B cell (primary cell): ENCODE measurements at regions not wholly inside any gene's neighbourhood (a gene's known extent, or its start where the extent isn't known, plus 50 kb on each side); places are given as distances from the start of the nearest gene placed in this dataset.

Experiments
- ATAC-seq: fragments of 200-7000 bp; cut with Tn5 transposase; one replicate; pipeline ENCODE4 v1.10.0; 2021; ENCODE audit warnings: low read depth, mild to moderate bottlenecking, moderate number of reproducible peaks, moderate library complexity
- CTCF ChIA-PET: fragments of 350-600 bp; sonication (Branson Sonifier 250); formaldehyde crosslinking; loops from one replicate; lab custom pipeline; 2021; ENCODE audit warnings: antibody characterized with exemption, inconsistent platforms; lab: Charles Lee
- POLR2A ChIA-PET: fragments of 350-600 bp; sonication (Branson Sonifier 250); formaldehyde crosslinking; loops from one replicate; lab custom pipeline; 2021; ENCODE audit warnings: antibody characterized with exemption; lab: Charles Lee
- DNase-seq: peaks from one replicate; pipeline ENCODE4 v3.0.0; 2013
- H2AFZ ChIP-seq: 2 replicates; pipeline ENCODE4 v1.6.1; 2012; ENCODE audit warnings: mild to moderate bottlenecking, low read depth, low read length; ENCODE audit not compliant: insufficient read depth, poor library complexity, severe bottlenecking
- H3K27ac ChIP-seq, 2 donors: 1 replicate in 1 of 2; 2 replicates in 1 of 2; pipeline ENCODE4 v1.5.1; 2012 to 2013; ENCODE audit warnings: low read length in 2 of 2, mild to moderate bottlenecking in 2 of 2, moderate library complexity in 1 of 2
- H3K27me3 ChIP-seq, 4 experiments: fragments of 200-600 bp in 1 of 4; sonication (generic) in 1 of 4; replicated peaks in 1 of 4; 1 replicate in 2 of 4; 2 replicates in 2 of 4; pipeline versions ENCODE4 v1.6.1 to v1.7.0; 2013 to 2016; ENCODE audit warnings: low read length in 3 of 4, mild to moderate bottlenecking in 2 of 4, mixed read lengths in 1 of 4, moderate library complexity in 1 of 4; ENCODE audit not compliant: insufficient read depth in 4 of 4, control insufficient read depth in 3 of 4; ENCODE audit errors: control extremely low read depth in 1 of 4
- H3K36me3 ChIP-seq, 2 experiments: replicated peaks in 1 of 2; 1 replicate in 1 of 2; 2 replicates in 1 of 2; pipeline versions ENCODE4 v1.6.1 to v1.7.1; 2013; ENCODE audit warnings: low read length in 1 of 2; ENCODE audit not compliant: insufficient read depth in 2 of 2, control insufficient read depth in 1 of 2; ENCODE audit errors: control extremely low read depth in 1 of 2, extremely low read depth in 1 of 2
- H3K4me1 ChIP-seq, 2 donors: fragments of 200-600 bp in 1 of 2; sonication (generic) in 1 of 2; 1 replicate in 1 of 2; 2 replicates in 1 of 2; pipeline versions ENCODE4 v1.5.1 to v1.6.1; 2013 to 2017; ENCODE audit warnings: low read length in 2 of 2; ENCODE audit not compliant: control insufficient read depth in 2 of 2, insufficient read depth in 2 of 2
- H3K4me2 ChIP-seq: replicated peaks from 2 replicates; pipeline ENCODE3; 2012; ENCODE audit warnings: mild to moderate bottlenecking, low read depth, low read length; ENCODE audit not compliant: poor library complexity, severe bottlenecking
- H3K4me3 ChIP-seq, 5 experiments: fragments of 200-600 bp in 1 of 5; sonication (generic) in 1 of 5; 1 replicate in 3 of 5; 2 replicates in 2 of 5; pipeline versions ENCODE4 v1.5.1 to v1.7.0; 2011 to 2016; ENCODE audit warnings: low read length in 4 of 5, mild to moderate bottlenecking in 4 of 5, low read depth in 2 of 5, control low read depth in 1 of 5, moderate library complexity in 1 of 5; ENCODE audit not compliant: insufficient read depth in 1 of 5; ENCODE audit errors: control extremely low read depth in 1 of 5, extremely low read depth in 1 of 5
- H3K79me2 ChIP-seq: fragments of 200-600 bp; sonication (generic); one replicate; pipeline ENCODE4 v1.6.0; 2016; ENCODE audit warnings: low read length; ENCODE audit not compliant: control insufficient read depth, insufficient read depth
- H3K9ac ChIP-seq: fragments of 200-600 bp; sonication (generic); 2 replicates; pipeline ENCODE4 v1.6.1; 2017; ENCODE audit warnings: mild to moderate bottlenecking, low read length, moderate library complexity
- H3K9me3 ChIP-seq, 3 donors: one replicate each; pipeline versions ENCODE4 v1.6.1 to v1.7.1; 2013; ENCODE audit warnings: low read length in 2 of 3; ENCODE audit not compliant: control insufficient read depth in 2 of 3, insufficient read depth in 1 of 3; ENCODE audit errors: control extremely low read depth in 1 of 3
- H4K20me1 ChIP-seq: 2 replicates; pipeline ENCODE4 v1.6.0; 2012; ENCODE audit warnings: mild to moderate bottlenecking, low read length; ENCODE audit not compliant: insufficient read depth, control insufficient read depth, poor library complexity, severe bottlenecking
- H3K27ac Mint-ChIP-seq: one replicate; pipeline ENCODE4 v1.8.0; 2021; ENCODE audit warnings: mixed read lengths
- H3K27me3 Mint-ChIP-seq: one replicate; pipeline ENCODE4 v1.8.0; 2021; ENCODE audit warnings: mixed read lengths
- H3K4me1 Mint-ChIP-seq: one replicate; pipeline ENCODE4 v1.8.0; 2021; ENCODE audit warnings: mixed read lengths
- H3K4me3 Mint-ChIP-seq: one replicate; pipeline ENCODE4 v1.8.0; 2021; ENCODE audit warnings: mixed read lengths
- H3K9me3 Mint-ChIP-seq: one replicate; pipeline ENCODE4 v1.8.0; 2022; ENCODE audit warnings: mixed read lengths; ENCODE audit not compliant: insufficient read depth
- EZH2 ChIP-seq: IDR thresholded peaks from 2 replicates; pipeline ENCODE4 v1.6.1; 2012; ENCODE audit warnings: borderline replicate concordance, low read depth, mild to moderate bottlenecking, moderate library complexity, low read length; ENCODE audit not compliant: insufficient read depth, poor library complexity, severe bottlenecking
- WGBS: methylation state at CpG from one replicate; pipeline ENCODE4 v1.1.5; 2013; ENCODE audit warnings: missing lambda C conversion rate; ENCODE audit not compliant: insufficient coverage; 5-methylcytosine and 5-hydroxymethylcytosine counted together
- intact Hi-C: fragments of 100-400 bp; cut with micrococcal nuclease; formaldehyde crosslinking; loops from one replicate; pipeline ENCODE4 v1.10.0; 2022
- TF ChIP-seq, protein P1 (sequence below): fragments of 200-600 bp; IDR thresholded peaks from one replicate; pipeline ENCODE4 v1.8.0; 2022; ENCODE audit warnings: antibody characterized with exemption, mild to moderate bottlenecking

DNA sequence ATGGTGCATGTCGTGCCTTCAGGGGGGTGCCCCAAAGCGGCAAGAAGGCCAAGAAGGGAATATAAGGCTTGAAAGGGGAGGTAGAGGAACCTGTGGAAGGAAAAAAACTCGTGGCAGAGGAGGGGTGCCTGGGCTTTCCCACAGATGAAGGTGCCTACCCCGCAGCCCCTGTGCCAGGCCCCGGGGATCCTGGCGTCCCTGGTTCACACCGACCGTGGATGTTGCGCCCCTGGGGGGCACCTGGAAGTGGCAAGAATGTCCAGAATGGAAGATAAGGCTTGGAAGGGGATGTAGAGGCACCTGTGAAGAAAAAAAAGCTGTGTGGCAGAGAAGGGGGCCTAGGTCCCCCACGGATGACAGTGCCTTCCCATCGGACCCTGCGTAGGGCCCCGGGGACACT is 282.2 kb downstream of the ALG10 start:
- peaks cover 0 to 100% (median 0%) of the 10 kb centered on the region in 3 donors for H3K9me3 ChIP-seq
- DNase-seq (no peak), ATAC-seq (no peak)
- H3K4me1 ChIP-seq, result no peaks in the 10 kb centered on the region
- H3K27me3 Mint-ChIP-seq, result no peaks in the 10 kb centered on the region
- peaks cover 10% of the 10 kb centered on the region for H3K9me3 Mint-ChIP-seq
- no peak overlapping the region for H3K27ac Mint-ChIP-seq
- 87% methylated on average over 13 of the region's 13 CpGs for WGBS
- H3K4me1 Mint-ChIP-seq, result no peaks in the 10 kb centered on the region
- ChIA-PET POLR2A (no interaction called here), CTCF (no interaction called here)
- no peak overlapping the region for H3K4me2 ChIP-seq
- no peak for TF ChIP-seq EZH2
- TF ChIP-seq, protein P1, sequence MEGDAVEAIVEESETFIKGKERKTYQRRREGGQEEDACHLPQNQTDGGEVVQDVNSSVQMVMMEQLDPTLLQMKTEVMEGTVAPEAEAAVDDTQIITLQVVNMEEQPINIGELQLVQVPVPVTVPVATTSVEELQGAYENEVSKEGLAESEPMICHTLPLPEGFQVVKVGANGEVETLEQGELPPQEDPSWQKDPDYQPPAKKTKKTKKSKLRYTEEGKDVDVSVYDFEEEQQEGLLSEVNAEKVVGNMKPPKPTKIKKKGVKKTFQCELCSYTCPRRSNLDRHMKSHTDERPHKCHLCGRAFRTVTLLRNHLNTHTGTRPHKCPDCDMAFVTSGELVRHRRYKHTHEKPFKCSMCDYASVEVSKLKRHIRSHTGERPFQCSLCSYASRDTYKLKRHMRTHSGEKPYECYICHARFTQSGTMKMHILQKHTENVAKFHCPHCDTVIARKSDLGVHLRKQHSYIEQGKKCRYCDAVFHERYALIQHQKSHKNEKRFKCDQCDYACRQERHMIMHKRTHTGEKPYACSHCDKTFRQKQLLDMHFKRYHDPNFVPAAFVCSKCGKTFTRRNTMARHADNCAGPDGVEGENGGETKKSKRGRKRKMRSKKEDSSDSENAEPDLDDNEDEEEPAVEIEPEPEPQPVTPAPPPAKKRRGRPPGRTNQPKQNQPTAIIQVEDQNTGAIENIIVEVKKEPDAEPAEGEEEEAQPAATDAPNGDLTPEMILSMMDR, result no peak
- H3K4me3 ChIP-seq, result no peak overlapping the region
- intact Hi-C loops, result no loop called here
- H4K20me1 ChIP-seq, result no peaks in the 10 kb centered on the region
- H3K27me3 ChIP-seq, result no peaks in the 10 kb centered on the region
- no peak overlapping the region for H3K27ac ChIP-seq
- no peak overlapping the region for H3K9ac ChIP-seq
- H3K4me3 Mint-ChIP-seq, result no peak overlapping the region
- no peaks in the 10 kb centered on the region for H3K36me3 ChIP-seq
- H2AFZ ChIP-seq, result no peak overlapping the region
- H3K79me2 ChIP-seq, result no peaks in the 10 kb centered on the region

- H3K27me3 Mint-ChIP-seq, result no peaks in the 10 kb centered on the region
- no peak for ATAC-seq
- H3K4me2 ChIP-seq, result no peak overlapping the region
- H3K4me3 ChIP-seq, result no peak overlapping the region
- POLR2A ChIA-PET, result no interaction called here
- H3K27me3 ChIP-seq, result no peaks in the 10 kb centered on the region
- DNase-seq, result no peak
- H3K36me3 ChIP-seq, result no peaks in the 10 kb centered on the region
- no peak overlapping the region for H3K27ac Mint-ChIP-seq
- CTCF ChIA-PET, result no interaction called here
- no peaks in the 10 kb centered on the region for H3K4me1 Mint-ChIP-seq
- WGBS, result 90% methylated on average over 21 of the region's 21 CpGs
- peaks cover 10% of the 10 kb centered on the region for H3K9me3 Mint-ChIP-seq
- H2AFZ ChIP-seq, result no peak overlapping the region
- H3K9me3 ChIP-seq, result peaks cover 0 to 98% (median 0%) of the 10 kb centered on the region in 3 donors
- H3K79me2 ChIP-seq, result no peaks in the 10 kb centered on the region
- no peak overlapping the region for H3K4me3 Mint-ChIP-seq
- H3K4me1 ChIP-seq, result no peaks in the 10 kb centered on the region
- no peak overlapping the region for H3K9ac ChIP-seq
- no peak overlapping the region for H3K27ac ChIP-seq
- no peaks in the 10 kb centered on the region for H4K20me1 ChIP-seq
- TF ChIP-seq, protein P1, result no peak
- no peak for TF ChIP-seq EZH2
- intact Hi-C loops, result no loop called here
These were observed 282.9 kb downstream of the ALG10 start for GRCh38 chr12:34305176-34305575.
